Astrocyte of the cerebellum (primary cell): ENCODE measurements at regions not wholly inside any gene's neighbourhood (a gene's known extent, or its start where the extent isn't known, plus 50 kb on each side); places are given as distances from the start of the nearest gene placed in this dataset.

Source experiments
- DNase-seq: peaks from one replicate; pipeline ENCODE4 v3.0.0-alpha.2; 2011; ENCODE audit warnings: low read depth
- H3K4me3 ChIP-seq: 2 replicates; pipeline ENCODE4 v1.5.1; 2011; ENCODE audit warnings: mild to moderate bottlenecking, low read depth, low read length, moderate library complexity
- in situ Hi-C: cut with HindIII; loops from 2 replicates; pipeline ENCODE4 v1.10.0; 2017; ENCODE audit warnings: low sequenced_read_pairs
- TF ChIP-seq, protein P1 (sequence below): IDR thresholded peaks from 2 replicates; pipeline ENCODE4 v1.5.1; 2012; ENCODE audit warnings: low read length, low read depth, moderate library complexity, mild to moderate bottlenecking; ENCODE audit errors: missing control alignments

DNA sequence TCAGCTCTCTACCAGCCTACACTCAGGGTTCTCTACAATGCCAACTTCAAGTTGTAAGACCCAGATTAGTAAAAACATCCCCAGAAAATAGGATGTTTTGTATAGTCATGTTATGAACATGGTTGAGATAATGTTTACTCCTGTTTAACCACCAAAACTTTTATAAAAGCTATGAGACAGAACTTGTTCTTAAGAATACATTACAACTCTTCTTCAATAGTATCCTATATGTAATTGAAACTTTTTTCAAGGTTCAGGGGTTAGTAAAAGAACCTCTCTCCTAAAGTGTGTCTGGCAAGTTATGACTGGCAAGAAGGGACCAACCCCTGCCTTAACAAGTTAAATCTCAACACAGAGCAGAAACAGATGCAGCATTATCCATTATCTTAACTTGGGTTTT lies 118.8 kb upstream of the STK17B start:
- in situ Hi-C loops = no loop called here
- DNase-seq = no peak
- no peak overlapping the region for H3K4me3 ChIP-seq
- TF ChIP-seq, protein P1, sequence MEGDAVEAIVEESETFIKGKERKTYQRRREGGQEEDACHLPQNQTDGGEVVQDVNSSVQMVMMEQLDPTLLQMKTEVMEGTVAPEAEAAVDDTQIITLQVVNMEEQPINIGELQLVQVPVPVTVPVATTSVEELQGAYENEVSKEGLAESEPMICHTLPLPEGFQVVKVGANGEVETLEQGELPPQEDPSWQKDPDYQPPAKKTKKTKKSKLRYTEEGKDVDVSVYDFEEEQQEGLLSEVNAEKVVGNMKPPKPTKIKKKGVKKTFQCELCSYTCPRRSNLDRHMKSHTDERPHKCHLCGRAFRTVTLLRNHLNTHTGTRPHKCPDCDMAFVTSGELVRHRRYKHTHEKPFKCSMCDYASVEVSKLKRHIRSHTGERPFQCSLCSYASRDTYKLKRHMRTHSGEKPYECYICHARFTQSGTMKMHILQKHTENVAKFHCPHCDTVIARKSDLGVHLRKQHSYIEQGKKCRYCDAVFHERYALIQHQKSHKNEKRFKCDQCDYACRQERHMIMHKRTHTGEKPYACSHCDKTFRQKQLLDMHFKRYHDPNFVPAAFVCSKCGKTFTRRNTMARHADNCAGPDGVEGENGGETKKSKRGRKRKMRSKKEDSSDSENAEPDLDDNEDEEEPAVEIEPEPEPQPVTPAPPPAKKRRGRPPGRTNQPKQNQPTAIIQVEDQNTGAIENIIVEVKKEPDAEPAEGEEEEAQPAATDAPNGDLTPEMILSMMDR = no peak

DNA sequence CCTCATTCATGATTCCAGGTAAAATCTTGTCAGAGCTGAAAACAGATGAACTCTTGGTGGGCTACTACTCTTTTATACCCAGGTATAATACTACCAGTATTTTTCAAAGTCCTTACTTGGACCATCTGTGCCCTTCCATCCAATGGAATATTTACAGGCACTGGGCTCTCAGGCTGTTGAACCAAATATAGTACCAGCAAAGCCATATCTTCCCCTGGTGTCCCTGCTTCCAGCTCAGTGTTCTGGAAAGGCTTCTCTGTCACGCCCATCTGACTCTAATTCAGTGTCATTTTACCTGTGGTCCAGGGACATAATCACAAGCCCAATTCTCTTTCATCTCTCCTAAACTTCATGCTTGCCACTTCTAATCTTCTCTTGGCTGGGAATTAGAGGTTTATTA lies 119.2 kb upstream of the STK17B start:
- TF ChIP-seq, protein P1 = no peak
- H3K4me3 ChIP-seq = no peak overlapping the region
- DNase-seq = no peak
- in situ Hi-C loops = no loop called here

DNA sequence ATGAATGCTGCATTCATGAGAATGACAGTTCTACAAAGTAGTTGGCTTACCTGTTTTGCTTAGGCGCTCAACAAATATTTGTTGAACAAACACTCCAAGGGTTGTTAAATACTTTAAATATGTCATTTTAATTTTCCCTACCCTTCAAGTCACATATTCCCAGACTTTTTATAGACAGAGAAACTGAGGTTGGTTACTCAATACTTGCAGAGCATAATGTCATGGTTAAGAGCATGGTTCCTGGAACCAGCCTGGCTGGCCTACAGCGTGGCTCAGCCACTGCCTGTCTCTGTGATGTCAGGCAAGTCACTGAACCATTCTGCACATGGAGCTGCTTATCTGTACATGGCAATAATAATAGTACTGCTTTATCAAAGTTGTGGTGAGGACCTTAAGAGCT lies 120.0 kb upstream of the STK17B start:
- H3K4me3 ChIP-seq = no peak overlapping the region
- TF ChIP-seq, protein P1 = no peak
- no peak for DNase-seq
- in situ Hi-C loops = no loop called here

DNA sequence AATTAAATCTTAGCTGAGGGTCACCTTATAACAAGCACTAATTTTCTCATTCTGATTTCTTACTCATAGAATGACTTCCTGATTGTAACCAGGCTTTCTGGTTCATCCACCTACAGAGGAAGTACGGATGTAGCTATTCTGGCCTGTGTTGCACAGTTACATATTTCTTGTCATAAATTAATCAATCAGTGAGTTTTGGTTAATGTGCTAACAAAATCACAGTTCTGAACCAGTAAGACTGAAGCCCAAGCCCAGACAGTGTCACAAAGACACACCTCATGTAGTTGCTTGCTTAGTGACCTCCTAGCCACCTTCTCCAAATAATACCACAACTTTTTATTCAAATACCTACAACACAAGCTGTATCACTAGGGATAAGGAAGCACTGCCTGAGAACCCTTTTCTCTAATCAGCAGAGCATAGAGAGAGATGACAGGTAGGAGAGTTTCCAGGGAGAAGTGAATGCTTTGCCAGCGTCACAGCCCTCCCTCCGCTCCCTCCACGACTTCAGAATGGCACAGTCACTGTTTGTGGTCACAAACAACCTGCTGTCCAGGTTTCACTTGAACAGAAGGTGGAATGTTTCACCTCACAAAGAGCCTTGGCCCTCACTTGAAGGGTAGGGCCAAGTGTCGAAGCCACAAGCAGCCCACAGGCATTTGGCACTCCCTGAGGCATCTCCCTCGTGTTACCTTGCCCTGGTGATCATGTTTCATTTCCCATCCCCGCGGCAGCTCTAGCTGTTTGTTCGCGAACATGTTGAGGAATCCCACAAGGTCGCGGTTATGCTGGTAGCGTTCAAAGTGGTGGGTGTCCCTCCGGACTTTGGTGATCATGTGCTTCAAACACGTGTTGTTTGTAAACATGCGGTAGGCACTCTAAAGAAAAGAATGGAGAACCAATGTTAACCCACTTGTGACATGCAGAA lies 120.8 kb upstream of the STK17B start:
- peak; percentile 78 for DNase-seq
- H3K4me3 ChIP-seq = no peak overlapping the region
- in situ Hi-C loops = no loop called here
- TF ChIP-seq, protein P1 = no peak

DNA sequence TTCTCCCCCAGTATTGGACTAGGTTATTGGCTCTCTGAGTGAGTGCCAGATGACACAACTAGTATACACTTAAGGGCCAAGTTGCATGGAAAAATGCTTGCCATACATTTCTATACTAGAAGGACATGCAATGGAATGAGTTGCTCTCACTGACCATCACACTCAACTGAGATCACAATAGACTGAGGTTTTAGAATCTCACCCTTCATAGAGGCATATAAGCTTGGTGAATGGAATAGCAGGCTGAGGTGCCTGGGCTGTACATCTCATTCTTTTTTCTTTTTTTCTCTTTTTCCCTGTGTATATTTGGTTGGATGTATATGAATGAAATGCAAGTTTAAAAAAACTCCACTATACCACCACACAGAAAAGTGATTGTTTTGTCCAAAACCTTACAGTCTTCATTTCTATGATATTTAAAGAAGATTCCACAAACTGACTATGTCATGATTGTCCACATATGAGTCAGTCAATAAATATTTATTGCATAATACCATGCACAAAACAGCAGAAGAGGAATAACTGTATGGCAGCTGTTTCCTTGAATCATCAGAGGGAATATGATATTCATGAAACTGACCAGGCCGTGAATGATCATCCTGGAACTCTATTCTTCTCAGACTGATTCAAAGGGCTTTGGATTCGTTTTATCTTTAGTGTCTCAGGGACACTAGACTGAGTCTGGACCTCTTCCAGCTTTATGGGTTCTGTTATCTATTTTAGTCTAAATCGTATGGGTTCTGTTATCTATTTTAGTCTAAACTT lies 122.6 kb upstream of the STK17B start:
- TF ChIP-seq, protein P1 = no peak
- no peak overlapping the region for H3K4me3 ChIP-seq
- DNase-seq = peak; percentile 50
- in situ Hi-C loops = no loop called here

DNA sequence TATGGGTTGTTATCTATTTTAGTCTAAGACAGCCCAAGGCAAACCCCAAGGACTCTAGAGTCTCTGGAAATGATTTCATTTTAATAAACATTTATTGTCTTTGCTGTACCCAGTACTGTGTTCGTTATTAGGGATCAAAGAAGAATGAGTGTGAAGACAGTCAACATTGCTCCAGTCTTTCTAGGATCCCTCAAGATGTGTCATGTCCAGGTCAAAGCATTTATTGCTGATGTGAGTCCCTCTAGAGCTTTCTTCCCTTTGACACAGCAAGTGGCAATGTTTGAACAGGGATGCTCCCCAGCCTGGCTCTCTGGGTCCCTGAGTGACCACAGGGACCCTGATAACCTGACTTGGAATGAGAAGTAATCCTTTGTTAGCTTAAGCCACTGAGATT lies 123.1 kb upstream of the STK17B start:
- H3K4me3 ChIP-seq = no peak overlapping the region
- TF ChIP-seq, protein P1 = no peak
- in situ Hi-C loops = no loop called here
- no peak for DNase-seq
